ENCODE measurements at regions not wholly inside any gene's neighbourhood (a gene's known extent, or its start where the extent isn't known, plus 50 kb on each side); places are given as distances from the start of the nearest gene placed in this dataset.

- Histone ChIP-seq H3K4me1 (ENCODE audit: control insufficient read depth, insufficient read depth, low read length) (no peaks in the 10 kb centered on the region), H3K27me3 (ENCODE audit: control insufficient read depth, insufficient read depth, low read length) (no peaks in the 10 kb centered on the region), H3K36me3 (ENCODE audit: control insufficient read depth, insufficient read depth, low read length) (no peaks in the 10 kb centered on the region), H3K4me3 (ENCODE audit: low read depth in 2 of 2, low read length in 2 of 2) (no peak overlapping the region), H3K27ac (ENCODE audit: low read length) (no peak overlapping the region), H3K9me3 (ENCODE audit: control insufficient read depth, insufficient read depth, low read depth, low read length) (no peaks in the 10 kb centered on the region)
- in situ Hi-C loops (cut with HindIII; ENCODE audit: low pct_unique_long_range_greater_than_20kb, low sequenced_read_pairs), result no loop called here
- ATAC-seq (no peak), DNase-seq (ENCODE audit: low read depth, low spot score) (no peak)
- BruUV-seq (replicated peaks), result no TSS peak
- intact Hi-C loops (cut with micrococcal nuclease; ENCODE audit: unreplicated experiment), result loop anchor here (10.0 kb wide), 1 partner anchor 274 kb away; no protein-coding TSS in a partner anchor
- ChIA-PET POLR2A (no interaction called here), CTCF (no interaction called here)
- TF ChIP-seq TCF7L2 (IDR thresholded peaks at IDR 0.05; ENCODE audit: low read depth, low read length) (no peak), SIN3A (IDR thresholded peaks at IDR 0.05; ENCODE audit: borderline replicate concordance, insufficient read depth, low read depth, low read length) (no peak), CTCF (IDR thresholded peaks at IDR 0.05) (no peak), REST (IDR thresholded peaks at IDR 0.05; ENCODE audit: insufficient read depth in 1 of 2, low read depth in 2 of 2, low read length in 1 of 2) (no peak), POLR2AphosphoS5 (IDR thresholded peaks at IDR 0.05; ENCODE audit: low read depth, low read length) (no peak)
Measured at GRCh38 chr4:18180892-18181291, 159.3 kb upstream of the LCORL start.

GRCh38 chr4:18180122-18180521, 158.6 kb upstream of the LCORL start:
- ChIA-PET CTCF (no interaction called here), POLR2A (no interaction called here)
- ATAC-seq (no peak), DNase-seq (ENCODE audit: low read depth, low spot score) (no peak)
- Histone ChIP-seq H3K4me3 (ENCODE audit: low read depth in 2 of 2, low read length in 2 of 2) (no peak overlapping the region), H3K27ac (ENCODE audit: low read length) (no peak overlapping the region), H3K9me3 (ENCODE audit: control insufficient read depth, insufficient read depth, low read depth, low read length) (no peaks in the 10 kb centered on the region), H3K4me1 (ENCODE audit: control insufficient read depth, insufficient read depth, low read length) (no peaks in the 10 kb centered on the region), H3K36me3 (ENCODE audit: control insufficient read depth, insufficient read depth, low read length) (no peaks in the 10 kb centered on the region), H3K27me3 (ENCODE audit: control insufficient read depth, insufficient read depth, low read length) (no peaks in the 10 kb centered on the region)
- TF ChIP-seq REST (IDR thresholded peaks at IDR 0.05; ENCODE audit: insufficient read depth in 1 of 2, low read depth in 2 of 2, low read length in 1 of 2), result no peak
- no peak for TF ChIP-seq SIN3A (IDR thresholded peaks at IDR 0.05; ENCODE audit: borderline replicate concordance, insufficient read depth, low read depth, low read length)
- TF ChIP-seq CTCF (IDR thresholded peaks at IDR 0.05), result no peak
- TF ChIP-seq TCF7L2 (IDR thresholded peaks at IDR 0.05; ENCODE audit: low read depth, low read length), result no peak
- no peak for TF ChIP-seq POLR2AphosphoS5 (IDR thresholded peaks at IDR 0.05; ENCODE audit: low read depth, low read length)
- intact Hi-C loops (cut with micrococcal nuclease; ENCODE audit: unreplicated experiment), result loop anchor here (10.0 kb wide), 1 partner anchor 275 kb away; no protein-coding TSS in a partner anchor
- in situ Hi-C loops (cut with HindIII; ENCODE audit: low pct_unique_long_range_greater_than_20kb, low sequenced_read_pairs), result no loop called here
- no TSS peak for BruUV-seq (replicated peaks)

Measured in Panc1 (cell line).